Ascending aorta (tissue), 2 donors: ENCODE measurements at regions not wholly inside any gene's neighbourhood (a gene's known extent, or its start where the extent isn't known, plus 50 kb on each side); places are given as distances from the start of the nearest gene placed in this dataset.

Experiments used
- DNase-seq, 2 donors: peaks; one replicate each; pipeline ENCODE4 v3.0.0-alpha.2; 2019; ENCODE audit warnings: low spot score in 2 of 2
- H3K27ac ChIP-seq, 2 donors: fragments of 200-600 bp; sonication (generic); one replicate each; pipeline ENCODE4 v1.5.1; 2016 to 2017; ENCODE audit warnings: mild to moderate bottlenecking in 1 of 2
- H3K27me3 ChIP-seq: fragments of 200-600 bp; sonication (generic); one replicate; pipeline ENCODE4 v1.5.1; 2017
- H3K36me3 ChIP-seq, 2 donors: fragments of 200-600 bp; sonication (generic); one replicate each; pipeline ENCODE4 v1.5.1; 2016
- H3K4me1 ChIP-seq, 2 donors: fragments of 200-600 bp; sonication (generic); one replicate each; pipeline ENCODE4 v1.5.1; 2016 to 2017; ENCODE audit warnings: mild to moderate bottlenecking in 1 of 2
- H3K4me3 ChIP-seq, 2 donors: fragments of 200-600 bp; sonication (generic); one replicate each; pipeline ENCODE4 v1.5.1; 2016 to 2017; ENCODE audit warnings: mild to moderate bottlenecking in 1 of 2
- H3K9me3 ChIP-seq, 2 donors: fragments of 200-600 bp; sonication (generic); one replicate each; pipeline ENCODE4 v1.5.1; 2016
- intact Hi-C: fragments of 100-400 bp; cut with DNase I; formaldehyde crosslinking; loops from one replicate; pipeline ENCODE4 v1.15.1; 2023
- TF ChIP-seq, protein P1 (sequence below), 3 experiments: fragments of 200-600 bp in 2 of 3; fragments of 450-650 bp in 1 of 3; sonication (generic) in 2 of 3; IDR thresholded peaks; one replicate each; pipeline ENCODE4 v1.5.1; 2016 to 2019; ENCODE audit warnings: antibody characterized with exemption in 3 of 3, mild to moderate bottlenecking in 1 of 3, moderate library complexity in 1 of 3

DNA sequence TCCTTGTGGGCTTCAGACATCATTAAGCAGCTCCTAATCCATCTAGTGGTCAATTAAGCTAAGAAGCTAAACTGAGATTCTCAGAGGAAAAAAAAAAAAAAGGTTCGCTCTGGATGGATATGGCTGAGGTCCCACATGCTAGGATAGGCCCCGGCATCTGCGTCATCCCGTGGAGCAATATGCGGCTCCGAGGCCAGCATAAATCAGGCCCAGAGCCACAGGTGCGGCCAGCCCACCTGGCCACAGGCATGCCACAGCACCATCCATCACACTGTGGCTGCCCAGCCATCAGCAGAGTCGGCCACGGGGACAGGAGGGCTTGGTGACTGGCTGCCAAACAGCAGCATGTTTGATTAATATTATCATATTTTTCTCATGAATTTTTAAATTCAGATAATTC is 106.9 kb upstream of the TIAM1 start:
- H3K36me3 ChIP-seq, result no peaks in the 10 kb centered on the region
- no peaks in the 10 kb centered on the region for H3K9me3 ChIP-seq
- TF ChIP-seq, protein P1, sequence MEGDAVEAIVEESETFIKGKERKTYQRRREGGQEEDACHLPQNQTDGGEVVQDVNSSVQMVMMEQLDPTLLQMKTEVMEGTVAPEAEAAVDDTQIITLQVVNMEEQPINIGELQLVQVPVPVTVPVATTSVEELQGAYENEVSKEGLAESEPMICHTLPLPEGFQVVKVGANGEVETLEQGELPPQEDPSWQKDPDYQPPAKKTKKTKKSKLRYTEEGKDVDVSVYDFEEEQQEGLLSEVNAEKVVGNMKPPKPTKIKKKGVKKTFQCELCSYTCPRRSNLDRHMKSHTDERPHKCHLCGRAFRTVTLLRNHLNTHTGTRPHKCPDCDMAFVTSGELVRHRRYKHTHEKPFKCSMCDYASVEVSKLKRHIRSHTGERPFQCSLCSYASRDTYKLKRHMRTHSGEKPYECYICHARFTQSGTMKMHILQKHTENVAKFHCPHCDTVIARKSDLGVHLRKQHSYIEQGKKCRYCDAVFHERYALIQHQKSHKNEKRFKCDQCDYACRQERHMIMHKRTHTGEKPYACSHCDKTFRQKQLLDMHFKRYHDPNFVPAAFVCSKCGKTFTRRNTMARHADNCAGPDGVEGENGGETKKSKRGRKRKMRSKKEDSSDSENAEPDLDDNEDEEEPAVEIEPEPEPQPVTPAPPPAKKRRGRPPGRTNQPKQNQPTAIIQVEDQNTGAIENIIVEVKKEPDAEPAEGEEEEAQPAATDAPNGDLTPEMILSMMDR (IDR thresholded peaks at IDR 0.05), result no peak
- intact Hi-C loops, result no loop called here
- DNase-seq, result no peak
- no peaks in the 10 kb centered on the region for H3K27me3 ChIP-seq
- H3K27ac ChIP-seq, result no peak overlapping the region
- no peaks in the 10 kb centered on the region for H3K4me1 ChIP-seq
- H3K4me3 ChIP-seq, result no peak overlapping the region

DNA sequence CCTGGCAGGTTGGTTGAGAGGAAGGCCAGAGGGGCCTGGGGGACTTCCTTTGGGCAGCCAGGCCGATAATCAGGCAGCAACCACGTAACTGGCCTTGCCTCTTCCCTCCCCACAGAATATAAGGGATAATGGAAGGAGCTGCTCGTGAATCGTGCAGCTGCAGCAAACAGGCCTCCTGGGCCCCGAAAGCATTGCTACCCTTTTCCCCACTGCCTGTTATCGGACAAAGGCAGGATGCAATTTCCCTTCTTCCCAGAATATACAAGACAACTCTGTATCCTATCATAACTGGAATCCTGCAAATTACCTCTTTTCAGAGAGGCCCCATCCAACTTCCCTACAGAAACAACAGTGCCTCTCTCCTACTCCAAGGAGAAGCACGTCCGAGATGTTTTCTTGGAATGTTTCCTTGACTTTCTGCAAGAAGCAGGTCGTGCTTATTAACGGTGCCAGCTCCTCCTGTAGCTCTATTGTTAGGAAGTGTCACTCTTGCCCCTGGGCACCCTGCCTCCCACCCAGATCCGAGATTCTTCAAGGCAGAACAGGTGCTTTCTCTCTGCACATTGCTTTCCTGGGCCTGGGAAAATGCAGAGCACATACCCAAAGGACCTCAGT is 106.0 kb upstream of the TIAM1 start:
- TF ChIP-seq, protein P1 (IDR thresholded peaks at IDR 0.05), result no peak
- no peak for DNase-seq

DNA sequence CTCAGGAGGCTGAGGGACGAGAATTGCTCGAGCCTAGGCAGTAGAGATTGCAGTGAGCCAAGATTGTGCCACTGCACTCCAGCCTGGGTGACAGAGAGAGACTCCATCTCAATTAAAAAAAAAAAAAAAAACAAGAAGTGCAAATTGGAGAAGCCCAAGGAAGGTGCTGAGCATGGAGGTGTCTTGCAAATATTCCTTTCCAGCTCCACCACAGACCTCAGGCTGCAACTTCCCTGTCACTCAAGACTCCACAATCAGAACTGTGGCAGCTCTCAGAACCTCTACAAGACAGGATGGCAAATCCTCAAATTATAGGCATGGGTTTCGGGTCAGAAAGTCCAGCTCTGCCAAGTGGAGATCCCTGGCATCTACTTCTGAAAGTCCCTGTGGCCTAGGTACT is 104.4 kb upstream of the TIAM1 start:
- no peaks in the 10 kb centered on the region for H3K27me3 ChIP-seq
- H3K4me3 ChIP-seq, result no peak overlapping the region
- H3K4me1 ChIP-seq, result no peaks in the 10 kb centered on the region
- no peaks in the 10 kb centered on the region for H3K36me3 ChIP-seq
- TF ChIP-seq, protein P1 (IDR thresholded peaks at IDR 0.05), result no peak
- H3K9me3 ChIP-seq, result no peaks in the 10 kb centered on the region
- intact Hi-C loops, result no loop called here
- no peak overlapping the region for H3K27ac ChIP-seq
- DNase-seq, result no peak

More for the DNA sequence above, 106.0 kb upstream of the TIAM1 start:
- Histone ChIP-seq H3K9me3 (no peaks in the 10 kb centered on the region), H3K27me3 (no peaks in the 10 kb centered on the region), H3K4me3 (no peak overlapping the region), H3K36me3 (no peaks in the 10 kb centered on the region), H3K4me1 (no peaks in the 10 kb centered on the region), H3K27ac (no peak overlapping the region)
- intact Hi-C loops, result no loop called here

DNA sequence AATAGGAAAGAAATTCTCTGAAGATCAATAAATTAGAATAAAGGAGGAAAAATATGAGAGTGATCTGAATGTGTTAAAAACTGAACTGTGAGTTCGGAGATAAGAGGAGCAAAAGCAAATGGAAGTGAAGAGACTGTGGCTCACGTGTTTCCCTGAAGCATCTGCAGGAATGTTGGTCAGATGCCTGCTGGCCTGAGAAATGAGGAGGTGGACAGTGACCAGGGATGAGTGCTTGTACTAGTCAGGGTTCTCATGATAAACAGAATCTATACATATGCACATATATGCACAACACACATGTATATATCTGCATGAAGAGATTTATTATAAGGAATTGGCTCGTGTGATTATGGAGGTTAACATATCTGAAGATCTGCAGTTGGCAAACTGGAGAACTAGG is 103.4 kb upstream of the TIAM1 start:
- H3K4me3 ChIP-seq, result no peak overlapping the region
- TF ChIP-seq, protein P1 (IDR thresholded peaks at IDR 0.05), result no peak
- no peak for DNase-seq
- H3K36me3 ChIP-seq, result no peaks in the 10 kb centered on the region
- no peaks in the 10 kb centered on the region for H3K9me3 ChIP-seq
- H3K4me1 ChIP-seq, result no peaks in the 10 kb centered on the region
- no peak overlapping the region for H3K27ac ChIP-seq
- intact Hi-C loops, result no loop called here
- no peaks in the 10 kb centered on the region for H3K27me3 ChIP-seq

DNA sequence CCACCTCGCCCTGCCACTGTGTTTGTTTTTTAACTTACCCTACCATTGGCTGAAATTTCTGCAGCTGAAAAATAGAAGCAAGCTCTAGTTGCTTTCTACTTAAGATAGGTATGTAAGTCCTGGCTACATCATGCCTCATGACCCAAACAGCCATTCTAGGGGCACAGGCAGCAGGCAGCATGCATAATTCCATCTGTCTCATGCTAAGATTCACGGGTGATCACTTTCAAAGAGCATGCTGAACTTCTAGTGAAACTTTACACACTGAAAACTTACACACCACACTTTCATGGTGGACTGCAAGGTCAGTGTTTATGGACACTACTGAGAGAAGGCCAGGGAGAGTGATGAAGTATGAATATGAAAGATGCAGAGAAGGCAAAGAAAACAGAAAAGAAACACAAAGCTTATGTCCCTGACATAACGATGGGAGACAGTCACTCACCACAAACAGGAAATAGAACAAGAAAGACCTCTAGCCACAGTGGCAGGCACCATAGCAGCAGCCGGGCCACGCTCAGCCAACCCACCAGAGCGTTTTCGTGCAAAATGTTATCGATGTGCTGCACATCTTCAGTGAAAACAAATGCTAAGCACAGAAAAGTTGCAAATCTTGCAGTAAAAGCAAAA is 102.3 kb upstream of the TIAM1 start:
- Histone ChIP-seq H3K9me3 (peaks cover 0 to 4% of the 10 kb centered on the region in 2 donors), H3K27me3 (no peaks in the 10 kb centered on the region), H3K27ac (no peak overlapping the region), H3K4me1 (no peaks in the 10 kb centered on the region), H3K36me3 (no peaks in the 10 kb centered on the region), H3K4me3 (no peak overlapping the region)
- DNase-seq, result no peak
- TF ChIP-seq, protein P1 (IDR thresholded peaks at IDR 0.05), result no peak
- intact Hi-C loops, result no loop called here
